ENCODE measurements at regions not wholly inside any gene's neighbourhood (a gene's known extent, or its start where the extent isn't known, plus 50 kb on each side); places are given as distances from the start of the nearest gene placed in this dataset.

DNA sequence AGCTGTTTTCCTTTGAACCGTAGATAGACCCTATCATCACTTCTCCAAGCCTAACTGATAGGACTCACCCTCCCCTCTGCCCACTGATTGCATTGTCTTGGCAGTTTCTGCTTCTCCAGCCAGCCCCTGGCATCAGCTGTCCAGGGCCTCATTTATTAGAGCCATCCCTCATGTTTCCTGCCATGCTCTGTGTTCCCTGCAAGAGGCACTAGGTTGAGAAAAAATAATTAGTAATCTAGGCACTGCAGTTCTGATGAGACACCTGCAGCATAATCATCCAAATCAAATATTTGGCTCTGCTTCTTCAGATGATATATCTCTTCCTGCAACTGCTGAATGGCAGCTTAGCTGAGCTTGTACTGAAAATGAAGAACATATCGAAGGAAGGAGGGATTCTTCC, 303.0 kb upstream of the TLE4 start:
- TF ChIP-seq, protein P1, sequence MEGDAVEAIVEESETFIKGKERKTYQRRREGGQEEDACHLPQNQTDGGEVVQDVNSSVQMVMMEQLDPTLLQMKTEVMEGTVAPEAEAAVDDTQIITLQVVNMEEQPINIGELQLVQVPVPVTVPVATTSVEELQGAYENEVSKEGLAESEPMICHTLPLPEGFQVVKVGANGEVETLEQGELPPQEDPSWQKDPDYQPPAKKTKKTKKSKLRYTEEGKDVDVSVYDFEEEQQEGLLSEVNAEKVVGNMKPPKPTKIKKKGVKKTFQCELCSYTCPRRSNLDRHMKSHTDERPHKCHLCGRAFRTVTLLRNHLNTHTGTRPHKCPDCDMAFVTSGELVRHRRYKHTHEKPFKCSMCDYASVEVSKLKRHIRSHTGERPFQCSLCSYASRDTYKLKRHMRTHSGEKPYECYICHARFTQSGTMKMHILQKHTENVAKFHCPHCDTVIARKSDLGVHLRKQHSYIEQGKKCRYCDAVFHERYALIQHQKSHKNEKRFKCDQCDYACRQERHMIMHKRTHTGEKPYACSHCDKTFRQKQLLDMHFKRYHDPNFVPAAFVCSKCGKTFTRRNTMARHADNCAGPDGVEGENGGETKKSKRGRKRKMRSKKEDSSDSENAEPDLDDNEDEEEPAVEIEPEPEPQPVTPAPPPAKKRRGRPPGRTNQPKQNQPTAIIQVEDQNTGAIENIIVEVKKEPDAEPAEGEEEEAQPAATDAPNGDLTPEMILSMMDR (IDR thresholded peaks at IDR 0.05; ENCODE audit: low read length) = no peak
- no peak for TF ChIP-seq EZH2 (optimal IDR thresholded peaks at IDR 0.05; ENCODE audit: low read depth, low read length)
